GM19468 (cell line): ENCODE measurements at regions not wholly inside any gene's neighbourhood (a gene's known extent, or its start where the extent isn't known, plus 50 kb on each side); places are given as distances from the start of the nearest gene placed in this dataset.

ENCODE experiments used
- ATAC-seq: cut with Tn5 transposase; IDR thresholded peaks from one replicate; pipeline ENCODE4 v1.9.1; 2021; ENCODE audit warnings: mild to moderate bottlenecking, moderate library complexity, moderate number of reproducible peaks; ENCODE audit not compliant: unreplicated experiment; ENCODE audit errors: extremely low read depth

DNA sequence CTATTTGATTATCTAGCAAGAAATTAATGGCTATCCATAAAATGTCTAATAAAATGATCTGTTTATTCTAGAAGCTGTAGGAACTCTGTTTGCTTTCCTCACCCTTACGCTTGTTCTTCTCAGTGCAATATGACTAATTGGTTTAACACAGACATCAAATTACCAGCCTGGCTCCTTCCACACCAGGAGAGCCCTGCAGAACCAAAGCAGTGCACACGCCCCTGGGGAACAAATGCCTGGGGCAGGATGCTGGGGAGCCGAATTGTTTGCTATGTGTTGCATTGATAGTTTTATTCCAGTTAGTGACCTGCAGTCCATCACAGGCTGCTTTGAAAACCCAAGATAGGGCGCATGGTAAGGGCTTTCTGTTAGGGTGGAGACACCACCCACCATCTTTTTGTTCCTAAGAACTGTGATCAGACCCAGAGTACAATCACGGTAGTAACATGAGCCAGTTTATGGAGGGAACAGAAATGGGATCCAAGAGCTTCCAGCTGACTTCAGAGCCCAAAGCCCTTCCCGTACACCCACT, 126.4 kb upstream of the CD93 start:
- ATAC-seq, result no peak

DNA sequence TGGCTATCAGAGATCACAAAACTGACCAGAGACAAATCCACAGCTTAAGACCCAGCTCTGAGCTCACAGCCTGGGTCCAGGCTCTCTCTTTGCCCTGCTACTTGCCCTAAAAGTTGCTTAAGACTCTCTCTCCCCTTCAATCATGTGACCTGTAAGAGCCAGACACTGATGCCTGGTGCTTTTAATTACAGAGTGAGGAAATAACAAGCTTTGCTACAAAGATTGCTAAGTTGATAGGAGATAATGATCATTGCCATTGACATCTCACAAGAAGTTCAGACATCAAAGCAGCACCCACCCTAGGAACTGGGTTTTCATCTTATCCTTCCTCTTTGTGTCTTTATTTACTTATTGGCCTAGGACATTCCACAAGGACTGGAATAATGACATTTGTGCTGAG, 125.9 kb upstream of the CD93 start:
- ATAC-seq, result no peak

- ATAC-seq, result no peak
These were observed 125.0 kb upstream of the CD93 start for GRCh38 chr20:23211164-23211563.

DNA sequence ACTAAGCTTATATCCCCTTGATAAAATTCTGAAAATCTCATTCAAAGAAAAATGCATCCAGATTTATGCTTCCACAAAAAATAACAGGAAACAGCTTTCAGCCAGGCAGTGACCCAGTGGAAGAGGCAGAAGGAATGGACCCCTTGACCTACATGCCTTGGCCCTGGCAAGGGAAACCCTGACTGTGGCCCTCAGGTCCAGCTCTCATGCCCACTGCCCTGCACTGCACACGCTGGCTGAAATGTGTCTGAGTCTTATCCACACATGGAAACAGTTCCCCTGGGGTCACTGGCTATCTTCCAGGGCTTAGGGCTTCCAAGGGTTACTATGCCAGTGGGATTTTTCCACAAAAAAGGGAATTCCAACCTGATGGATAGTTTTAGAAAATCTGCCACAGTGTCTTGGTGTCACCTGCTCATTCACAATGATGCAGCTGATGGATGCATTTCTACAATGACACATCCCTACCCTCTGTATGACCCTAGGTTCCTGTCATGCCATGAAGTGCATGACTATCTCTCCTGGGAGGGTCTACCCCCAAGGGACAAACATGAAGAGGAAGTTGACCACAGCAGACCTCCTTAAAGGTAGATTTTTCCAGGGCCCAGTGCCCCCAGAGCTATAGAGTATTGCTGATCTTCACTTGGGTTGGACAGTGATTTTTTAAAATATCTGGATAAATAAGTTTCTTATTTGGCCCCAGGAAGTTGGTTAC, 121.9 kb upstream of the CD93 start:
- no peak for ATAC-seq

DNA sequence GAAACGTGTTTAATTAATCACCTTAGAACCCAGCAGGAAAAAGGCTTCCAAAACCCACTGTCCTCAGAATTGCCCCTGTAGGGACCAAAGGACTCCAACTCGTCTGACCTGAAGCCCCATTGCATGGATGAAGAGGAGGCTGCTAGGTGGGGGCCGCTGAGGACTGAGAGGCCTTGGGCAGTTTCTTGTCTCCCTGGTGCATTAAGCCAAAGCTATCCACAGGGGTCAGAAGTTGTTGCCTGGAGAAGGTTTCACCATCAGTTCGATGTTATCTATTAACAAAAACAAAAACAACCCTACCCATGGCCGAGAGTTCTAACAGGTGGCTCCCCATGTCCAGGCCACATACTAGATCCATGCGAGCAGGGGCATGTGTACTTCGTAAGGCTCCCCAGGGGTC, 120.9 kb upstream of the CD93 start:
- no peak for ATAC-seq

GRCh38 chr20:23206061-23206460, 119.9 kb upstream of the CD93 start:
- ATAC-seq, result no peak

- no peak for ATAC-seq
These were observed 119.5 kb upstream of the CD93 start for GRCh38 chr20:23205611-23206041.

GRCh38 chr20:23205211-23205610, 119.1 kb upstream of the CD93 start:
- ATAC-seq, result no peak

DNA sequence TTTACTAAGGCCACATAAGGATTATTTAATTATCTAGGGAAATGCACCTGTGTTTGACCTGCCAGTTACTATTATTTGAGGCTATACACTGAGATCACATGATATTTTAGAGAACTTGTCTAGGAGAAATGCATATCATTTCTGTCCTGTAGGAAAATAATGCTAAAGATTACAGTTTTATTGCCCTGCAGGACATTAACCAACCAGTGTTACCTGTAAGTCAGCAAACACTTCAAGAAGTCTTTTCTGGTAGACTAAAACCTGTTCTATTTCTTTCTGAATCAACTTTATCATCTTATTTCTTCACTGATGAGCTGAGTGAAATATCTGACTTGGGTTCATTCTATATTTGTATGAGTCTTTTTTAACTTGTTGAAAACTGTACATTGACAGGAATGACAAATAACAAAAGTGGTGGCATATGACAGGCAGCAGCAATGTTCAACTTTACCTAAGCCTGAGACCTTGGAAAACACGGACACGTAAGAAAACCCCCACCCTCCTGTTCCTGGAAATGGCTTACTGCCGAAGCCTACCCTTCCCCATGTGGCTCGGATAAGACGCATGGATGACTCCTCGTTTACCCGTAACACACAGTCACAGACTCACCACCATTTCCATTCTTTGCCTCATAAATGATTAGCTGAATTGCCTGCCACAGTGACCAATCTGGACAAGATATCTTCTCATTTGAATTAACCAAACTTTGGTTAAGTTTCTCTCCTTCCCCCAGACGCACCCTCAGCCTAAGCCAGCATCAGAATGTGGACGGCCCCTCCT, 118.0 kb upstream of the CD93 start:
- ATAC-seq, result no peak

- no peak for ATAC-seq
These were observed 117.2 kb upstream of the CD93 start for GRCh38 chr20:23203310-23203709.

- ATAC-seq, result no peak
These were observed 115.5 kb upstream of the CD93 start for GRCh38 chr20:23201658-23202057.

GRCh38 chr20:23200914-23201313, 114.8 kb upstream of the CD93 start:
- no peak for ATAC-seq

DNA sequence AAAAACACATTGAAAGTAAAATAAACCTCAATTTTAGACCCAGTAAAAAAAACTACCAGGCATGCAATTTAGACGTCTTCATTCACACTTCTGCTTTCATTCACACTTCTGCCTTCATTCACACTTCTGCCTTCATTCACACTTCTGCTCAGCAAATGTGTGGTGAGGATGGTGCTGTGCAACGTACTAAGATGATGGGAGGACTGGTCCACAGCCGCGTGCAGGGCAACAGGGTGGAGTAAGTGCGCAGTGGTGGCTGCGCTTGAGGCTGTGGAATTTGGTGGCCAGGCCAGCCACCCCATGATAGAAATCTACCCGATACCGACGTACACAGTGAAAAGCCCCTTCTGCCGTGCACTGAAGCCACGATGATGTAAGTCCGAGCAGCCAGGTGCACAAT, 114.3 kb upstream of the CD93 start:
- ATAC-seq, result no peak

DNA sequence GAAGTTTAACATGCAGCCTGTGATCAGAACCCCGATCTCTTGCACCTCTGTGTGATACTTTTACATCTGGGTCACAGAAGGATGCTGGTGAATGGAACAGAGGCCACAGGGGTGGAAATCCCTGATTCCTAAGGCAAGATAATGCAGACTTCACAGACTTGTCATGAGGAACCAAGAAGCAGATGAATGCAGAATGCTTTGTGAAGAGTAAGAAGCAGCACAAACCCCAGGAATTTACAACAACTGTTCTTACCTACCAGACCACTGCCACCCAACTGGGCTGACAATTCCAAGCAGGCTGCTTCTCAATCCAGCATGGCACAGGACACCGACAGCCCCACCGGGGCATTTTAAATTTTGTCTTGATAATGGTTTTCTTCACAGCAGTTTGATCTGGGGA, 113.2 kb upstream of the CD93 start:
- no peak for ATAC-seq

GRCh38 chr20:23198815-23199214, 112.7 kb upstream of the CD93 start:
- ATAC-seq, result no peak

- no peak for ATAC-seq
These were observed 111.7 kb upstream of the CD93 start for GRCh38 chr20:23197836-23198235.

DNA sequence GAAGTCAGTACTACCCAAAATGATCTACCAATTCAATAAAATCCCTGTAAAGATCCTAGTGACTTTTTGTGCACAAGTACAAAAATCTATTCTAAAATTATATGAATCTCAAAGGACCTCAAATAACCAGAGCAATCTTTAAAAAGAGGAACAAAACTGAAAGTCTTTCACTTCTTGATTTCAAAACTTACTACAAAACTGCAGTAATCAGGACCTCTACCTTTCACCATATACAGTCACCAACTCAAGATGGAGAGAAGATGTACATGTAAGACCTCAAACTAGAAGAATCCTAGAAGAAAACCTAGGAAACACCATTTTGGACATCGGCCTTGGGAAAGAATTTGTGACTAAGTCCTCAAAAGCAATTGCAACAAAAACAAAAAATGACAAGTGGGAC, 109.5 kb upstream of the CD93 start:
- ATAC-seq, result no peak

DNA sequence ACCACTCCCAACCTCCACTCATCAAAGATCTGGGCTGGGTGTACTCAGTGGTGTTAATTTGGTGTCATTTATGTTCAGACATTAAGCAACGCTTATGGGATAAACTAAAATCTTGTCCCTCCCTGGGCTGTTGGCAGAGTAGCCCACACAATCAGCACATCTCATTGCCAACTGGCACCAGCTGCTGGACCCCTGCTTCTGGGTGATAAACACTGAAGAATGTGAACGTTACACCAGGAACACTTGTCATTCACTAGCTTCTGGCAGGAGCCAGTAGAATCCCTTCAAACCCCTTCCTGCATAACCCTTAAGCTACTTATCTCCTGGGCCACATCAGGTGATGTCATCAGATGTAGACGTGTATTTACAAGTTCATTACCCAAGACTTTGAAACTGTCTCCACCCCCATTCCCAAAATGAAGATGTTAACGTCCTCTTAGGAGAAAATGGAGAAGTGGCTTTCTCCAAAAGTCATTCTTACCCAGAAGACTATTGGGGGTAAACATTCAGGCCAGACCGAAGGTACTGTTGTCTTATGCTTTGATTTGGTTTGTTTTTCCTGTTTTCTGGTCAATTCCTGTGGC, 107.8 kb upstream of the CD93 start:
- no peak for ATAC-seq

DNA sequence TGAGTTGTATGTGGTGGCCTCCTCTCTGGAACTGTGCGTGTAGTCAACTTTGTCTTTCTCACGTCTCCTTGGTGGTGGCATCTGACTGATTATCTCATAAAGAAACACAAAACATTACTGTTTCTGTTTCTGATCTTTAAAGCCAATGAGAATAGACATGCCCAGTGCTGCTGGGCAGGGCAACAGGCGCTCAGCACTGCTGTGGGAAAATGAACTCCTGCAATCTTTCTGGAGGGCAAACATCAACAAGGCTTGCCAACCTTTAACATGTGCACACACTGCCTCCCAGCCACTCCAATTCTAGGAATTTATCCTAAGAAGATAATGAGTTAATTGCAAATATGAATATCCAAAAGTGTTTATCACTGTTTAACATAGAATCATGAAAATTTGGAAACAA, 106.3 kb upstream of the CD93 start:
- ATAC-seq, result no peak

DNA sequence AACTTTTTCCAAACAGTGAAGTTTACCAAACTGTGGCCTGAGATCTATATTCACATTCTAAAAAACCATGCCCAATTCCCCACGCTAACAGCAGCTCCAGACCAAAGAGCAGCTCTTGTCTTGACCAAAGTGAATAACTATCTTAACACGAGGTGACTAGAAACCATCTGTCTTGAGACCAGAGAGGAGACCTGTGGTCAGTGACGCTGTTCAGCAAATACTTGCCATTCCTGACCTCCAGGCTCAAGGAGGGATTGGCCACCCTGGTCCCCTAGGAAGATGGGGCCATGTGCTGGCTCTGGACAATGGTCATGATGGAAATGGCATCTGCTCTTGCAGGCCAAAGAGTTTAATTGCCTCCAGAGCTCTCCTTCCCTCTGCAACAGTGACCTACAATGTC, 104.4 kb upstream of the CD93 start:
- ATAC-seq, result no peak

DNA sequence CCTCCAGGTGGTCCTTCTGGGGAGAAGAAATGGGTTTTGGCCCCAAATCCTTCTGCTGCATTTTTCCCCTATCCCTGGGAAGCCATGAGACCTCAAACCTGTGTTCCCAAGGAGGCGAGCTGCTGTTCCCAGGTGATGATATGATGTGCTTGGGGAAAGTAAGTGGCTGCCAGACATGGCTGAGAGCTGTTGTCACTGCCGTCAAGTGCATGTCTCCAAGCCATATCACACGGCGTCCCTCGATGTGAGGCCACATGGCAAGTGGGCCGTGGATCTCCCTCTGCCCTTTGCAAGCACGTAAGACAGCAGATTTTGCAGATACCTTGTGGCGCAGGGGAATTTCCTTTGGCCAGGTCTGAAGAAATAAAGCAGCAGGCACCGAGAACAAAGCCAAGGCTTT, 103.7 kb upstream of the CD93 start:
- ATAC-seq, result no peak
